K562 (cell line): ENCODE measurements at regions not wholly inside any gene's neighbourhood (a gene's known extent, or its start where the extent isn't known, plus 50 kb on each side); places are given as distances from the start of the nearest gene placed in this dataset.

Experiments
- FOXM1 ChIP-seq, 2 experiments: fragments of 450-650 bp in 1 of 2; sonication (generic) in 1 of 2; formaldehyde crosslinking in 1 of 2; IDR thresholded peaks; 2 replicates each; pipeline versions ENCODE4 v1.6.1 to v1.9.0; 2017 to 2022; ENCODE audit warnings: low read depth in 2 of 2, mild to moderate bottlenecking in 2 of 2, missing genetic modification reagents in 1 of 2, moderate library complexity in 1 of 2
- ZFP30 ChIP-seq: fragments of 250-450 bp; sonication (Bioruptor Pico); IDR thresholded peaks from 2 replicates; pipeline ENCODE4 v1.8.0; 2022; ENCODE audit warnings: moderate library complexity, mild to moderate bottlenecking, inconsistent platforms, borderline replicate concordance
- TF ChIP-seq, protein P1 (sequence below): sonication (generic); formaldehyde crosslinking; IDR thresholded peaks from 2 replicates; pipeline ENCODE4 v1.8.1; 2023; ENCODE audit warnings: mild to moderate bottlenecking, missing genetic modification reagents, moderate library complexity
- TF ChIP-seq, protein P2 (sequence below): fragments of 250-450 bp; sonication (Bioruptor Pico); IDR thresholded peaks from 2 replicates; pipeline ENCODE4 v1.8.0; 2021; ENCODE audit warnings: moderate library complexity, mild to moderate bottlenecking, inconsistent platforms
- TF ChIP-seq, protein P3 (sequence below): fragments of 250-450 bp; sonication (Bioruptor Pico); IDR thresholded peaks from 2 replicates; pipeline ENCODE4 v1.8.0; 2021; ENCODE audit warnings: borderline replicate concordance, mild to moderate bottlenecking, moderate library complexity; ENCODE audit not compliant: poor library complexity, severe bottlenecking

DNA sequence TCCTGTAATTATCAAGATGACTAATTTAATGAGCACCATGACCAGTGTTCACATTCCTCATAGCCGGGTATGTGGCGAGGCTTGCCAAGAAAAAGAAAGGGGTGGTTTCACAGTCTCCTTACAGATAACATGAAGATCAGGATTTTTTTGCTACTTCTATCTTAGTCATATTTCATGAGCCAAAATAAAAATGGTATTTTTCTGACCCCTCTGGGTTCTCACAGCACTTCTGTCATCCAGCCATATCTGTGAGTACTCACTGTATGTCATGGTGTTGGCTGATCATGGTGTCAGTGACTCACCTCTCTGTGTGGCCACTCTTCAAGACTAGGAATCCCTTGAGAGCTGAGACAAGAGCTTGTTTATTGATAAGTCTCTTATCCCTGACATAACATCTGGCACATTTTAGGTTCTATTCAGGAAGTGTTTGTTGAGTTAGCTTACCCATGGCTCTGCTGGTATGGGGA, 130.5 kb upstream of the LMCD1 start:
- no peak for TF ChIP-seq ZFP30 (CRISPR knock-in tag)
- TF ChIP-seq, protein P1, sequence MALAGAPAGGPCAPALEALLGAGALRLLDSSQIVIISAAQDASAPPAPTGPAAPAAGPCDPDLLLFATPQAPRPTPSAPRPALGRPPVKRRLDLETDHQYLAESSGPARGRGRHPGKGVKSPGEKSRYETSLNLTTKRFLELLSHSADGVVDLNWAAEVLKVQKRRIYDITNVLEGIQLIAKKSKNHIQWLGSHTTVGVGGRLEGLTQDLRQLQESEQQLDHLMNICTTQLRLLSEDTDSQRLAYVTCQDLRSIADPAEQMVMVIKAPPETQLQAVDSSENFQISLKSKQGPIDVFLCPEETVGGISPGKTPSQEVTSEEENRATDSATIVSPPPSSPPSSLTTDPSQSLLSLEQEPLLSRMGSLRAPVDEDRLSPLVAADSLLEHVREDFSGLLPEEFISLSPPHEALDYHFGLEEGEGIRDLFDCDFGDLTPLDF (CRISPR knock-in tag) = no peak
- TF ChIP-seq, protein P2, sequence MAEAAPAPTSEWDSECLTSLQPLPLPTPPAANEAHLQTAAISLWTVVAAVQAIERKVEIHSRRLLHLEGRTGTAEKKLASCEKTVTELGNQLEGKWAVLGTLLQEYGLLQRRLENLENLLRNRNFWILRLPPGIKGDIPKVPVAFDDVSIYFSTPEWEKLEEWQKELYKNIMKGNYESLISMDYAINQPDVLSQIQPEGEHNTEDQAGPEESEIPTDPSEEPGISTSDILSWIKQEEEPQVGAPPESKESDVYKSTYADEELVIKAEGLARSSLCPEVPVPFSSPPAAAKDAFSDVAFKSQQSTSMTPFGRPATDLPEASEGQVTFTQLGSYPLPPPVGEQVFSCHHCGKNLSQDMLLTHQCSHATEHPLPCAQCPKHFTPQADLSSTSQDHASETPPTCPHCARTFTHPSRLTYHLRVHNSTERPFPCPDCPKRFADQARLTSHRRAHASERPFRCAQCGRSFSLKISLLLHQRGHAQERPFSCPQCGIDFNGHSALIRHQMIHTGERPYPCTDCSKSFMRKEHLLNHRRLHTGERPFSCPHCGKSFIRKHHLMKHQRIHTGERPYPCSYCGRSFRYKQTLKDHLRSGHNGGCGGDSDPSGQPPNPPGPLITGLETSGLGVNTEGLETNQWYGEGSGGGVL (CRISPR knock-in tag) = no peak
- TF ChIP-seq, protein P3, sequence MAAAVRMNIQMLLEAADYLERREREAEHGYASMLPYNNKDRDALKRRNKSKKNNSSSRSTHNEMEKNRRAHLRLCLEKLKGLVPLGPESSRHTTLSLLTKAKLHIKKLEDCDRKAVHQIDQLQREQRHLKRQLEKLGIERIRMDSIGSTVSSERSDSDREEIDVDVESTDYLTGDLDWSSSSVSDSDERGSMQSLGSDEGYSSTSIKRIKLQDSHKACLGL (CRISPR knock-in tag) = no peak
- no peak for TF ChIP-seq FOXM1 (IDR thresholded peaks at IDR 0.05; ENCODE audit: low read depth)
- no peak for TF ChIP-seq FOXM1 (CRISPR knock-in tag; IDR thresholded peaks at IDR 0.05; ENCODE audit: low read depth)
